K562 (cell line): ENCODE measurements at regions not wholly inside any gene's neighbourhood (a gene's known extent, or its start where the extent isn't known, plus 50 kb on each side); places are given as distances from the start of the nearest gene placed in this dataset.

ENCODE experiments used
- BHLHE40 ChIP-seq: IDR thresholded peaks from 2 replicates; pipeline ENCODE4 v1.6.1; 2011; ENCODE audit warnings: low read length, improper control_type of control experiment
- JUN ChIP-seq, 2 experiments: sonication (generic) in 1 of 2; formaldehyde crosslinking in 1 of 2; IDR thresholded peaks; 2 replicates each; pipeline versions ENCODE4 v1.6.1 to v1.8.0; 2012 to 2022; ENCODE audit warnings: borderline replicate concordance in 2 of 2, mild to moderate bottlenecking in 2 of 2, improper control_type of control experiment in 1 of 2, low read depth in 1 of 2, low read length in 1 of 2, missing genetic modification reagents in 1 of 2
- NR4A1 ChIP-seq, 2 experiments: fragments of 250-450 bp in 1 of 2; fragments of 450-650 bp in 1 of 2; sonication (Bioruptor Pico) in 1 of 2; IDR thresholded peaks; 2 replicates each; pipeline versions ENCODE4 v1.4.0 to v1.6.1; 2016 to 2020; ENCODE audit warnings: mild to moderate bottlenecking in 2 of 2, missing compliant biosample characterization in 1 of 2, missing genetic modification characterization in 1 of 2, moderate library complexity in 1 of 2
- ZSCAN29 ChIP-seq: fragments of 450-650 bp; IDR thresholded peaks from 2 replicates; pipeline ENCODE4 v1.6.1; 2017
- TF ChIP-seq, protein P1 (sequence below): sonication (generic); formaldehyde crosslinking; IDR thresholded peaks from 2 replicates; pipeline ENCODE4 v1.8.0; 2023; ENCODE audit warnings: missing genetic modification reagents, mild to moderate bottlenecking, borderline replicate concordance
- TF ChIP-seq, protein P2 (sequence below): IDR thresholded peaks from 3 replicates; pipeline ENCODE4 v1.6.1; 2011; ENCODE audit warnings: borderline replicate concordance, mild to moderate bottlenecking; ENCODE audit not compliant: insufficient read length, insufficient read depth

DNA sequence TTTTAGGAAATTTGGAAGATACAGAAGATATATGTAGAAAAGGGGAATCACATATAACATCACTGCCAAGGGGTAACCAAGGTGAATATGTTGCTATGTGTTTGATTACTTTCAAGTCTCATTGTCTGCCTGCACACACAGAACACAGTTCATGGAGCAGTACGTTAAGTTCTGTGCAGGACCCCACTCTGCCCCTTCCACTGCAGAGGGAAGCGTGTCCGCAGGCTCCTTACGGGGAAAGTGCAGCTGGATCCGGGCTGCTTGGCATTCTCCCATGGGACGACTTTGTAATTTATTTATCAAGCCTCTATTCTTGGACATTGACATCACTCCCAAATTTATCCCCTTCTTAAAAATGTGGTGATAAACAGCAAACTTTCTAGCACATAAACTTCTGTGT, 226.8 kb downstream of the FOXL1 start (continued):
- TF ChIP-seq, protein P1, sequence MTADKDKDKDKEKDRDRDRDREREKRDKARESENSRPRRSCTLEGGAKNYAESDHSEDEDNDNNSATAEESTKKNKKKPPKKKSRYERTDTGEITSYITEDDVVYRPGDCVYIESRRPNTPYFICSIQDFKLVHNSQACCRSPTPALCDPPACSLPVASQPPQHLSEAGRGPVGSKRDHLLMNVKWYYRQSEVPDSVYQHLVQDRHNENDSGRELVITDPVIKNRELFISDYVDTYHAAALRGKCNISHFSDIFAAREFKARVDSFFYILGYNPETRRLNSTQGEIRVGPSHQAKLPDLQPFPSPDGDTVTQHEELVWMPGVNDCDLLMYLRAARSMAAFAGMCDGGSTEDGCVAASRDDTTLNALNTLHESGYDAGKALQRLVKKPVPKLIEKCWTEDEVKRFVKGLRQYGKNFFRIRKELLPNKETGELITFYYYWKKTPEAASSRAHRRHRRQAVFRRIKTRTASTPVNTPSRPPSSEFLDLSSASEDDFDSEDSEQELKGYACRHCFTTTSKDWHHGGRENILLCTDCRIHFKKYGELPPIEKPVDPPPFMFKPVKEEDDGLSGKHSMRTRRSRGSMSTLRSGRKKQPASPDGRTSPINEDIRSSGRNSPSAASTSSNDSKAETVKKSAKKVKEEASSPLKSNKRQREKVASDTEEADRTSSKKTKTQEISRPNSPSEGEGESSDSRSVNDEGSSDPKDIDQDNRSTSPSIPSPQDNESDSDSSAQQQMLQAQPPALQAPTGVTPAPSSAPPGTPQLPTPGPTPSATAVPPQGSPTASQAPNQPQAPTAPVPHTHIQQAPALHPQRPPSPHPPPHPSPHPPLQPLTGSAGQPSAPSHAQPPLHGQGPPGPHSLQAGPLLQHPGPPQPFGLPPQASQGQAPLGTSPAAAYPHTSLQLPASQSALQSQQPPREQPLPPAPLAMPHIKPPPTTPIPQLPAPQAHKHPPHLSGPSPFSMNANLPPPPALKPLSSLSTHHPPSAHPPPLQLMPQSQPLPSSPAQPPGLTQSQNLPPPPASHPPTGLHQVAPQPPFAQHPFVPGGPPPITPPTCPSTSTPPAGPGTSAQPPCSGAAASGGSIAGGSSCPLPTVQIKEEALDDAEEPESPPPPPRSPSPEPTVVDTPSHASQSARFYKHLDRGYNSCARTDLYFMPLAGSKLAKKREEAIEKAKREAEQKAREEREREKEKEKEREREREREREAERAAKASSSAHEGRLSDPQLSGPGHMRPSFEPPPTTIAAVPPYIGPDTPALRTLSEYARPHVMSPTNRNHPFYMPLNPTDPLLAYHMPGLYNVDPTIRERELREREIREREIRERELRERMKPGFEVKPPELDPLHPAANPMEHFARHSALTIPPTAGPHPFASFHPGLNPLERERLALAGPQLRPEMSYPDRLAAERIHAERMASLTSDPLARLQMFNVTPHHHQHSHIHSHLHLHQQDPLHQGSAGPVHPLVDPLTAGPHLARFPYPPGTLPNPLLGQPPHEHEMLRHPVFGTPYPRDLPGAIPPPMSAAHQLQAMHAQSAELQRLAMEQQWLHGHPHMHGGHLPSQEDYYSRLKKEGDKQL (CRISPR knock-in tag): no peak
- TF ChIP-seq JUN (IDR thresholded peaks at IDR 0.05; ENCODE audit: borderline replicate concordance, low read depth, low read length) (no peak), JUN (CRISPR knock-in tag; IDR thresholded peaks at IDR 0.05; ENCODE audit: borderline replicate concordance) (no peak), BHLHE40 (no peak), ZSCAN29 (no peak), NR4A1 (CRISPR knock-in tag; IDR thresholded peaks at IDR 0.05) (no peak), NR4A1 (tag; IDR thresholded peaks at IDR 0.05) (no peak)
- TF ChIP-seq, protein P2, sequence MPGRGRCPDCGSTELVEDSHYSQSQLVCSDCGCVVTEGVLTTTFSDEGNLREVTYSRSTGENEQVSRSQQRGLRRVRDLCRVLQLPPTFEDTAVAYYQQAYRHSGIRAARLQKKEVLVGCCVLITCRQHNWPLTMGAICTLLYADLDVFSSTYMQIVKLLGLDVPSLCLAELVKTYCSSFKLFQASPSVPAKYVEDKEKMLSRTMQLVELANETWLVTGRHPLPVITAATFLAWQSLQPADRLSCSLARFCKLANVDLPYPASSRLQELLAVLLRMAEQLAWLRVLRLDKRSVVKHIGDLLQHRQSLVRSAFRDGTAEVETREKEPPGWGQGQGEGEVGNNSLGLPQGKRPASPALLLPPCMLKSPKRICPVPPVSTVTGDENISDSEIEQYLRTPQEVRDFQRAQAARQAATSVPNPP: no peak
